NB4 (cell line): ENCODE measurements at regions not wholly inside any gene's neighbourhood (a gene's known extent, or its start where the extent isn't known, plus 50 kb on each side); places are given as distances from the start of the nearest gene placed in this dataset.

Experiments
- MAX ChIP-seq: IDR thresholded peaks from 2 replicates; pipeline ENCODE4 v1.6.1; 2011; ENCODE audit warnings: low read depth, low read length
- MYC ChIP-seq: IDR thresholded peaks from 2 replicates; pipeline ENCODE4 v1.6.1; 2011; ENCODE audit warnings: low read depth, low read length
- POLR2A ChIP-seq: IDR thresholded peaks from 2 replicates; pipeline ENCODE4 v1.6.1; 2011; ENCODE audit warnings: mild to moderate bottlenecking; ENCODE audit not compliant: insufficient read length; ENCODE audit errors: extremely low read depth
- TF ChIP-seq, protein P1 (sequence below): IDR thresholded peaks from one replicate; pipeline ENCODE4 v1.5.1; 2012; ENCODE audit warnings: low read depth, low read length

- TF ChIP-seq, protein P1, sequence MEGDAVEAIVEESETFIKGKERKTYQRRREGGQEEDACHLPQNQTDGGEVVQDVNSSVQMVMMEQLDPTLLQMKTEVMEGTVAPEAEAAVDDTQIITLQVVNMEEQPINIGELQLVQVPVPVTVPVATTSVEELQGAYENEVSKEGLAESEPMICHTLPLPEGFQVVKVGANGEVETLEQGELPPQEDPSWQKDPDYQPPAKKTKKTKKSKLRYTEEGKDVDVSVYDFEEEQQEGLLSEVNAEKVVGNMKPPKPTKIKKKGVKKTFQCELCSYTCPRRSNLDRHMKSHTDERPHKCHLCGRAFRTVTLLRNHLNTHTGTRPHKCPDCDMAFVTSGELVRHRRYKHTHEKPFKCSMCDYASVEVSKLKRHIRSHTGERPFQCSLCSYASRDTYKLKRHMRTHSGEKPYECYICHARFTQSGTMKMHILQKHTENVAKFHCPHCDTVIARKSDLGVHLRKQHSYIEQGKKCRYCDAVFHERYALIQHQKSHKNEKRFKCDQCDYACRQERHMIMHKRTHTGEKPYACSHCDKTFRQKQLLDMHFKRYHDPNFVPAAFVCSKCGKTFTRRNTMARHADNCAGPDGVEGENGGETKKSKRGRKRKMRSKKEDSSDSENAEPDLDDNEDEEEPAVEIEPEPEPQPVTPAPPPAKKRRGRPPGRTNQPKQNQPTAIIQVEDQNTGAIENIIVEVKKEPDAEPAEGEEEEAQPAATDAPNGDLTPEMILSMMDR, result no peak
- TF ChIP-seq MAX, result no peak
- no peak for TF ChIP-seq POLR2A
- no peak for TF ChIP-seq MYC
Observed at GRCh38 chr10:109457302-109457638, 466.0 kb downstream of the XPNPEP1 start.
